GM08714 (cell line): ENCODE measurements at regions not wholly inside any gene's neighbourhood (a gene's known extent, or its start where the extent isn't known, plus 50 kb on each side); places are given as distances from the start of the nearest gene placed in this dataset.

Source experiments
- H3K4me3 ChIP-seq: fragments of 200-500 bp; sonication (Bioruptor generic); 2 replicates; pipeline ENCODE4 v1.5.1; 2014; ENCODE audit warnings: mild to moderate bottlenecking, low read length, inconsistent platforms
- ZNF274 ChIP-seq: IDR thresholded peaks from 2 replicates; pipeline ENCODE4 v1.6.1; 2012; ENCODE audit warnings: mild to moderate bottlenecking, low read depth, low read length

DNA sequence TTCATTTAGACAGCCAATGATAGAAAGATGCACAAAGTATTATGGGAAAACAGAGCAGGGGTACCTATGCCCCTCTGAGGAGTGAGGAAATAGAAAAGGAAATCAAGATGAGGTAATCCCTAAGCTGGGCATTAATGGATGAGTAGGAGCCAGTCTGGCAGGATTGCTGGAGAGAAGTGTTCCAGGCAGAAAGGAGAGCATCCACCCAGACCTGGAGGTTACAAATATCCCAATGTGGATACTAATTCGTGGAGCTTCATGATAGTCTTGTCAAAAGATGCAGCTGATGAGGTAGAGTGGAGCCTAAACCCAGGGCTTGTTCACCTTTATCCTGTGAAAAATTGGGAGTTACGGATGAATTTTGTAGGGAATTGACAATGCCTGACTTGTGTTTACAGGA, 328.0 kb downstream of the ZNF608 start:
- no peak overlapping the region for H3K4me3 ChIP-seq
- TF ChIP-seq ZNF274, result no peak

DNA sequence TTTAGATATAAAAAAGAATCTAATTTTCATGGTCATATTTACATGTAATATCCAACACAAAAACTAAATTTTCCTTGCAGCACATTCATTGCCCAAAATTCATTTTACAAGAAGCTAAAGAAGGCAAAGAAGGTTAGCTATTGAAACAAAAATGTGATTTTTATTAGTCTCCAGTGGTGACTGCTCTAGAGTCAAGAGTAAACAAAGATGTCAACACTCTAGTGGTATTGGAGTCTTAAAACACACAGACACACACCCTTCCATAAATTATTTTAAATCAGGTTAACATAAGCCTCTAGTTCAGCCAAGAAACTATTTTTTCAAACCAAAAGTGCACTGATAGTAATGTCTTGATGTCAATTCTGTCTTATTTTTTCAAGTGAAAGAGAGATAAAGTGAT, 329.2 kb downstream of the ZNF608 start:
- no peak overlapping the region for H3K4me3 ChIP-seq
- no peak for TF ChIP-seq ZNF274

DNA sequence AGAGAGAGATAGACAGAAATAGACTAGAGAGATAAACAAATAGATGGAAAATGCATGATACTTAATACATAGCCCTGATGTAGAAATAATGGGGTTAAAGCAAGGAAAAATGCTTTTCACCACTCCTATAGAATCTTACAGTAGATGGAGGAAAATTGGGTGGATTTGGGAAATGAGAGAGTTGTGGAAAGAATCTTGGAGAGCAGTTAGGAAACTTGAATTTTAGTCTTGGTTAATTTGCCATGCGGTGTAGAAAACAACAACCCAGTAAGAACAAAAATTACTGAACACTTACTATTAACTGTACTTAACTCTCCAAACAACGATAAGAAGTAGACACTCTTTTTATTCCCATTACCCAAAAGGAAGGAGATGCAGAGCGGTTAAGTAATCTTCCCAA, 329.8 kb downstream of the ZNF608 start:
- TF ChIP-seq ZNF274, result no peak
- no peak overlapping the region for H3K4me3 ChIP-seq

DNA sequence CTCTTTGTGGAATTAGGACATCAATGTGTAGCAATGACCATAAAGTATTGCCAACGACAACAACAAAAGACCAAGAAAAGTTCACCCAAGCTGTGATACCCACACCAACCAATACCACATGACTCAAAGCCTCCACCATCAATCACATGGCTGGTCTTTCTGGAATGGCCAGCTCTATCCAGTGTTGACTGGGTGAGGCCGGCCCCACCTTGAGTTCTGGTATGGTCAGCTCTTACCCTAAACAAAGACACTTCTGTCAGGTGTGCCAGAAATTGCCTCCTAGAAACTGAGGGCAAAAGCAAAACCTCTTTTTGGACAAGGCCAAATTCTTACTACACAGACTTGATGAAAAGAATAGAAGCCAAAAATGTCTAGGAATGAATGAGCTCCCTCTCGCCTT, 331.5 kb downstream of the ZNF608 start:
- H3K4me3 ChIP-seq, result no peak overlapping the region
- no peak for TF ChIP-seq ZNF274

DNA sequence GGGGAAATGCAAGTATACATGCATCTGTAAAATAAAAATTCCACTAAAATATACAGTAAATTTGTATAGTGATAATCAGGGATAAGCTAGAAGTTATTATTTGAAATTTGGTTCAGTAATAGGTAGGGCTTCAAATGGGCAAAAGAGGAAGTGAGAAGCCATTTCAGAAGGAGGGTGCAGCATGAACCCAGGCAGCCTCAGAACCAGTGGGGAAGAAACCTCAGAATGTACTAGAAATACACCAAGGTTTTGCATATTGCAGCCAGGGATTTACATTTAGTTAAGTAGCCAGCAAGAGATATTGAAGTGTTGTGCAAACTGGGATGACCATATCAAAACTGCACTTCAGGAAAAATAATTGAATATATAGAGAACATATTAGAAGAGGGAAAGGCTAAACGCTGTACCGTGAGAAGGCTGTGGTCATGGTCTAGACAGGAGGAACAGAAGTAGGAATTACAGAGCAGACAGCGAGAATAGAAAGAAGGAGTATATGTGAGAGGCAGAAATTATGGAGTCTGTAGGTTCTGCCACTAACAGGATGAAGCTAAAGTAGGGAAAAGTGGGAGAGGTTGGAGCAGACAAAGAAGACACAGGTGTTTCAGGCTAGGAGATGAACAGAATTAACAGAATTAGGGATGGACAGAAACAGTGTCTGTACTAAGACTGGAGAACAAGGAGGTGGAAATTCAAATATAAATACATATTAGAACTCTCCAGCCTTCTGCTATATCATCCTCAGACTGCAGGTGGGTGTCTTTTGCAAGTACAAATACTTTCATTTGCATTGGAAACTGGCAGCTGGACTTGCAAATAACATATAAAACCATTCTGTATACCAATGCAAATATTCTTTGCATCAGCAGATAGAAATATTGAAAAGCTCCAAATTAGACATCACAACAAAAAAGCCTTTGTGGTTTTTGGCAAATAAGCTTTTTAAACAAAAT, 335.6 kb downstream of the ZNF608 start:
- TF ChIP-seq ZNF274, result no peak
- no peak overlapping the region for H3K4me3 ChIP-seq

DNA sequence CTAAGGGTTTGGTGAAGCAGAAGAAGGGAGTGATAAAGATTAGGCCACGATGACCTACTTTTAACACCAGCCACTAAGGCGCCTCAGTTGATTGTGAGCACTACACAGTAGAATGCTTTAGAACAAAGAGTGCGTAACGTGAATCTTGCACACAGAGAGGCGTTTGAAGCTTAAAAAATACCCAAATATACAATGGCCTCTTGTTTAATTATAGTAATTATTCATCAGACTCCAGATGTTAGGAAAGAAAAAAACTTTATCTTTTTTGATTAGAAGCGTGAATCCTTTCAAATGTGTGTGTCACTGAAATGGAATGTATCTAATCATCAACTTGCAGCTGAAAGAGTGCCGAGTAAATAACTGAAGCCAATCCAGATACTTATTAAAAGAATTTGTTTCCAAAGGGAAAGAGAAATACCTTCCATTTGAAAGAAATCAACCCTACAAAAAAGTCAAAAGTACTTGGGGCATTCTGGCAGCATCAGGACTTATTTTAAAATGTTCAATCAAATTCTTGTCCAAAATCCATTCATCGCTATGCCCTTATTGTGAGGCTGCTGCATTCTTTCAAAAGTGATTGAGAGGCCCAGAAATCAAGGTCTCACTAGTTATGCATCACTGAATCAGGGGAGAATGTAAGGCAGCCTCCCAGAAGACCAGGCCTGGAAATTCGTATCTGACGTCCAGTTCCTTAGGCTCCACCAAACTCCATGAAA, 337.5 kb downstream of the ZNF608 start:
- no peak for TF ChIP-seq ZNF274
- no peak overlapping the region for H3K4me3 ChIP-seq

DNA sequence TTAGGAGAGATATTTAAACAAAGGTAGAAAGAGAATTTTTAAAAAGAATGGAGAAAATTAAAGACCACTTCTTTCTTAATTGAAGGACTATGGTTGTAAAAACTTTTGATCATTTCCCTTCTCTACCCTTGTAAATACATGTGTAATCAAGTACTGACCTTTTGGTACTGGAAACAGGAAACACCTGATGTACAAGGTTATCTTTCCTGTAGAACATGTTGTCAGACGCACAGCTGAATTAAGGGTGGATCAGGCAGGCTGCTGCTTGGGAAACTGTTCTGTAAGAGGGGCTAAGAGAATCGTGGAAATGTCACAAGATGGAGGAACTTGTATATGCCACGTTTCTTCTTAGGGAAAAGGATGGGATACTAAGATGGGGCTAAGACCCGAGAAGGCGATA, 341.6 kb downstream of the ZNF608 start:
- TF ChIP-seq ZNF274, result no peak
- no peak overlapping the region for H3K4me3 ChIP-seq

DNA sequence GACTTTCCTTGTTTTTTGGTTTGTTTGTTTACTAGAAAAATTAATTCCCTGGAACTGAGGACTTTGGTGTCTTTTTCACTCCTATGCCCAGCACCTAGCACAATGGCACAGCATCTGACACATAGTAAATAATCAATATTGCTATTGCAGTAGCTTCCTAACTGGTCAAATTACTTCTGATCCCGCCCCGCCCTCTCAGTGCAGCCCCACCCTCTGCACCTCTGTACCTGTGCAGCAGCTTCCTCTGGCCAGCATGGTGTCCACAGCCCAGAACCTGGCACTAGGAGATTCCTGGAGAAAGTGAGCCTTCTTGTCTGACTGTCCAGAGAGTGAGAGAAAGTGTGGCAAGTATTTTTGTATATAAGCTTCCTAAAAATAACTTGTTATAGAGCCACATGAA, 343.2 kb downstream of the ZNF608 start:
- no peak overlapping the region for H3K4me3 ChIP-seq
- TF ChIP-seq ZNF274, result no peak

DNA sequence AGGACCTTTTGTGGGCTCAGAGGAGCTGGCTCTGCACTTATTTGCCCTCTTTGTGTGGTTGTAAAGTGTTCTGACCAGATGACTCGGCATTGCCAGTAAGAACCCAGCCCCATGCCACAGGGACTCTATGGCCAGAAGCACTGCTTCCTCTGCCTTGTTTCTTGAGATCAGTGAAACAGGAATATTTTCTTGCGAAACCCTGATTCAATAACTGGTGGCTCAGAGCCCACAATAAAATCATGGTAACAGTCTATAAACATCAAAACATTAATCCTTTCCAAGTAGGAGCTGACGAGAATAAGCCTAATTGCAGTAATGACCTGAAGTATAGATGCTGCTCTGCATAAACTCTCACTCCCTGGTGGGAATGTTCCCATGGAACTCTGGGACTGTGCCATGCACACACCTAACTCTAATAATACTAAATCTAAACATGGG, 344.3 kb downstream of the ZNF608 start:
- TF ChIP-seq ZNF274, result no peak
- H3K4me3 ChIP-seq, result no peak overlapping the region

DNA sequence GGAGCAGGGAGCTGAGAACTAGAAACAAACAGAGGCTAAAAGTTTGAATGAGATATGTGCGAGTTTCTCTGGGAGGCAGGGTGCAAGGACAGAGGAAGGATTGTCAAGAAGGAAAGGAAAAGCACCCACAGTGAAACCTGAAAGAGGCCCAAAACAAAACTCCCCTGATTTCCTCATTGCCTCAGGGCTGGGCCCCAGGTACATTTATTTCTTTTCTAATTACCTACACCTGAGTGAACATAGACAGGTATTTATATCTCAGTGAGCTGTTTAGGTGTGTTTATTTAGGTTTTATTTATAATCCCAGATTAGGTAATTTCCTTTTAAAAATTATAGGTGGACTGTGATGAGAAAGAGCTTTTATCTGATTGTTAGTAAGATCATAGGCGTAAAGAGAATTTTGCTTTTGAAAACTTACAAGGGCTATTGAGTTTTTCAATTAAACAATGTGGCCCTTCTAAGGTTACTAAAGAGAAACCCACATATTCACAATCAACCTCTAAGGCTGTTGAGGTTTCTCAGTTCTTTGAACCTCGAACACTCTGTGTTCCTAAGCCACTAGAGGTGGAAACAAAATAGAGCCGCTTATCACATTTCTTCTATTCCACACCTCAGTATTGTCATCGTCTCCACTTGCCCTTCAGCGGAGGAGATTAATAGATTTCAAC, 344.8 kb downstream of the ZNF608 start:
- TF ChIP-seq ZNF274, result no peak
- no peak overlapping the region for H3K4me3 ChIP-seq

DNA sequence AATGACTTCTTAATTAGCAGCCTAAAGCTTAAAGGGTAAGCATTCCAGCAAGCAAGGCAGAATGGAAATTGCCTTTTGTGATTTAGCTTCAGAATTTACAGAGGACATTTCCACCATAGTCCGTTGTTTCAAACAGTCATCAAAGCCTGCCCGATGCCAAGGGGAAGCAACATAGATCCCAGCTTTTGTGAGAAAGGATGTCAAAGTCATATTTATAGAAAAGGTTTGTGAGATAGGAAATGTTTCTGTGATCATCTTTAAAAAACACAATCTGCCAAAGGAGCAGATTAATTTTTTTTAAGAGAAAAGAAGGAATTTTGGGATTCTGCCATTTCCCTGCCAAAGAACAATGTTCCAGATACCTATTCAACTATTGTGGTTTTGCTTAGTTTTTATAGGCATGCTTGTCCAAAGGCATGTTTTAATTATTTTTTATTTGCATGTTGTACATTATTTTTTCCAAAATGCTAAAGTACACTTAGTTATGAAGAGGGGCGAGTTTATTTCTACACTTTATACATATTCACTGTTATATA, 346.9 kb downstream of the ZNF608 start:
- H3K4me3 ChIP-seq, result no peak overlapping the region
- TF ChIP-seq ZNF274, result no peak

DNA sequence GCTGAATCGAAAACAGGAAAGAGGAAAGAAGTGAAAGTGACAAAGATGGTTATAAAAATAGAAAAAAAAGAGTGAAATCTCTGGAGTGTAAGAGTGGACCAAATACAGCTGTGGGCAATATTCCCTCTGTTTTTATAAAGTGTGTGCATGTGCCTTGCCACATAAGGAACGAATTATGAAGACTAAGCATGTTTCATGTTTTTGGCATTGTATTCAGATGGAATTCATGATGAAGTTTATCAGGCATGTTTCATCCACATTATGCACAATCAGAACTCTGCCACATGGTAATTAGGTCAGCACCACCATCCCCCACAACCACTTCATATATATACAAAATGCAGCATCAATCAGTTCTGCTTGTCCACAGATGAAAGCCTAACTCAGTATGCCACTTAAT, 348.0 kb downstream of the ZNF608 start:
- no peak for TF ChIP-seq ZNF274
- H3K4me3 ChIP-seq, result no peak overlapping the region

DNA sequence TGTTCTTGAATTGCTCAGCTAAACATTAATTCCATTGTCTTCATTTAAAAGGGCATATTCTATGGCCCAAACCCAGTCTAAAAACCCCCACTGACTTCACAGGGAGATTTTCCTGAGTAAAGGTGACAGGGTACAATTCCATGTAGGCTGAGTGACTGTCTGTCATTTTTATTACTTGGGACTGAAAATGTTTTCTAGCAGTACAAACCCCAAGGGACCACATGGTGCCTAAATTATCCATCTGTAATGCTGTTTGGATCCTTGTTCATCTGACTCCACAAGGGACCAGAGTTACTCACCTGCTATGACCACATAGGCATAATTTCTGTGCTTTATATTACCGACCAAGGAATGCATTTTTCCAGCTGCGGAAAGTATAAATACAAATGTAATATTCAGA, 349.1 kb downstream of the ZNF608 start:
- H3K4me3 ChIP-seq, result no peak overlapping the region
- no peak for TF ChIP-seq ZNF274

DNA sequence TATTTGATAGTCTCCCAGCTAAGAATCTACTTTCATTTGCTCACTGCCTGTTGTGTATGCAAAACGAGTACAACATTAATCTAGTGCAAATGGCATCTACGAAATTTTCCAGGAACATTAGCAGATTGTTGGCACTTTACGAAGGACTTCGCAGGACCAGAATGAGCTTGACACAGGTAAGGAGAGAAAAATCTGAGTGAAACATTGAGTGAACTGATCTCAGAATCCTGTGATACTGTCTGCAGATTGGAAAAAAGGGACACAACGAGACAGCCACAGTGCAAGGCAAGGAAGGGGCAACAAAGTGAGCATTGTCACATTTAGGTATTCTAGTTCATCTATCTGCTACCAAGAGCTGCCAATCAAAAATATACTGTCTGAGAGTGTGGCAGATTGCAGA, 350.5 kb downstream of the ZNF608 start:
- no peak for TF ChIP-seq ZNF274
- no peak overlapping the region for H3K4me3 ChIP-seq
